GM12878 (cell line): ENCODE measurements at regions not wholly inside any gene's neighbourhood (a gene's known extent, or its start where the extent isn't known, plus 50 kb on each side); places are given as distances from the start of the nearest gene placed in this dataset.

Experiments used
- ATAC-seq: fragments of 200-7000 bp; cut with Tn5 transposase; 3 replicates; pipeline ENCODE4 v1.9.1; 2020; ENCODE audit warnings: mild to moderate bottlenecking, moderate library complexity
- BruUV-seq: library from RNA; stranded (reverse); fragments of 400-500 nt; replicated peaks from 2 replicates; lab custom pipeline; 2021; lab: Mats Ljungman, UMichigan
- CTCF ChIA-PET: fragments of 300-600 bp; sonication (Branson Sonifier 250); formaldehyde crosslinking; extraction: SDS; loops from one replicate; lab custom pipeline; 2021; ENCODE audit warnings: inconsistent platforms; lab: Yijun Ruan, JAX
- POLR2A ChIA-PET: fragments of 350-600 bp; formaldehyde crosslinking; extraction: SDS; loops from one replicate; lab custom pipeline; 2021; ENCODE audit warnings: inconsistent platforms; lab: Charles Lee
- RAD21 ChIA-PET: fragments of 300-600 bp; sonication (Branson Sonifier 250); formaldehyde crosslinking; loops from one replicate; lab custom pipeline; 2023; ENCODE audit warnings: antibody characterized with exemption; ENCODE audit not compliant: unreplicated experiment; lab: Charles Lee
- SMC1A ChIA-PET: fragments of 300-600 bp; sonication (Branson Sonifier 250); formaldehyde crosslinking; loops from one replicate; lab custom pipeline; 2023; ENCODE audit not compliant: unreplicated experiment, uncharacterized antibody; lab: Charles Lee
- DNase-seq: peaks from one replicate; pipeline ENCODE4 v3.0.0-alpha.2; 2011; ENCODE audit warnings: low read depth, low spot score
- FAIRE-seq: peaks from 3 replicates; lab custom pipeline; 2011; peaks lifted over from hg19 to GRCh38; lab: Jason Lieb, UNC
- H2AFZ ChIP-seq: 2 replicates; pipeline ENCODE4 v1.6.0; 2011; ENCODE audit warnings: low read depth, low read length, control low read depth; ENCODE audit not compliant: control insufficient read depth
- H3K27ac ChIP-seq: 2 replicates; pipeline ENCODE4 v1.5.1; 2011; ENCODE audit warnings: control low read depth; ENCODE audit not compliant: control insufficient read depth, insufficient read depth
- H3K27me3 ChIP-seq, 2 experiments: replicated peaks in 1 of 2; 2 replicates each; pipeline versions ENCODE4 v1.6.0 to v1.6.1; 2011; ENCODE audit warnings: low read length in 1 of 2; ENCODE audit not compliant: control insufficient read depth in 2 of 2, insufficient read depth in 2 of 2
- H3K36me3 ChIP-seq, 2 experiments: 2 replicates each; pipeline ENCODE4 v1.5.1; 2011; ENCODE audit warnings: low read length in 1 of 2; ENCODE audit not compliant: control insufficient read depth in 2 of 2, insufficient read depth in 2 of 2
- H3K4me1 ChIP-seq: 2 replicates; pipeline ENCODE4 v1.6.1; 2011; ENCODE audit warnings: mild to moderate bottlenecking, low read length, moderate library complexity, mixed read lengths; ENCODE audit not compliant: control insufficient read depth, insufficient read depth
- H3K4me2 ChIP-seq: 2 replicates; pipeline ENCODE4 v1.6.0; 2011; ENCODE audit warnings: control low read depth; ENCODE audit not compliant: control insufficient read depth, insufficient read depth
- H3K4me3 ChIP-seq: fragments of 200-600 bp; sonication (generic); 2 replicates; pipeline ENCODE4 v1.5.1; 2016
- H3K79me2 ChIP-seq: 2 replicates; pipeline ENCODE4 v1.6.0; 2011; ENCODE audit warnings: low read length; ENCODE audit not compliant: control insufficient read depth, insufficient read depth
- H3K9ac ChIP-seq: 2 replicates; pipeline ENCODE4 v1.8.0; 2011; ENCODE audit warnings: low read length, control low read depth, mixed read lengths; ENCODE audit not compliant: control insufficient read depth, insufficient read depth
- H3K9me3 ChIP-seq: replicated peaks from 3 replicates; pipeline ENCODE4 v1.5.1; 2011; ENCODE audit warnings: mild to moderate bottlenecking, low read length; ENCODE audit not compliant: control insufficient read depth, insufficient read depth
- H4K20me1 ChIP-seq: 2 replicates; pipeline ENCODE4 v1.6.0; 2011; ENCODE audit not compliant: control insufficient read depth, insufficient read depth
- JUNB ChIP-seq: IDR thresholded peaks from 2 replicates; pipeline ENCODE4 v1.6.1; 2016; ENCODE audit warnings: antibody characterized with exemption, mild to moderate bottlenecking
- MTA2 ChIP-seq: fragments of 450-650 bp; IDR thresholded peaks from 2 replicates; pipeline ENCODE4 v1.6.1; 2016; ENCODE audit warnings: low read depth, mild to moderate bottlenecking, moderate library complexity
- NFIC ChIP-seq: IDR thresholded peaks from 2 replicates; pipeline ENCODE4 v1.6.1; 2012; ENCODE audit warnings: low read depth, mild to moderate bottlenecking, inconsistent platforms, low read length, moderate library complexity
- NFXL1 ChIP-seq: fragments of 450-650 bp; IDR thresholded peaks from 2 replicates; pipeline ENCODE4 v1.6.1; 2017; ENCODE audit warnings: antibody characterized with exemption, mild to moderate bottlenecking, borderline replicate concordance
- PAX8 ChIP-seq: fragments of 450-650 bp; IDR thresholded peaks from 2 replicates; pipeline ENCODE4 v1.6.1; 2017; ENCODE audit warnings: mild to moderate bottlenecking, moderate library complexity
- POU2F2 ChIP-seq: IDR thresholded peaks from 3 replicates; pipeline ENCODE4 v1.6.1; 2011; ENCODE audit warnings: low read depth, mild to moderate bottlenecking, low read length, borderline replicate concordance
- PRDM15 ChIP-seq: fragments of 450-650 bp; formaldehyde crosslinking; IDR thresholded peaks from 2 replicates; pipeline ENCODE4 v1.4.0; 2020; ENCODE audit warnings: mild to moderate bottlenecking, moderate library complexity
- SMC3 ChIP-seq: IDR thresholded peaks from 2 replicates; pipeline ENCODE4 v1.6.1; 2011; ENCODE audit warnings: low read length, improper control_type of control experiment, borderline replicate concordance
- TAF1 ChIP-seq: IDR thresholded peaks from 2 replicates; pipeline ENCODE4 v1.6.1; 2011; ENCODE audit warnings: mild to moderate bottlenecking, low read depth, low read length, borderline replicate concordance
- WRNIP1 ChIP-seq: IDR thresholded peaks from 2 replicates; pipeline ENCODE4 v1.6.1; 2011; ENCODE audit warnings: low read depth, low read length, improper control_type of control experiment, borderline replicate concordance
- ZNF207 ChIP-seq: fragments of 450-650 bp; IDR thresholded peaks from 2 replicates; pipeline ENCODE4 v1.6.1; 2014; ENCODE audit warnings: antibody characterized with exemption, mild to moderate bottlenecking, borderline replicate concordance
- WGBS: methylation state at CpG from one replicate; pipeline ENCODE4 v1.1.6; 2016; ENCODE audit warnings: low lambda C conversion rate; ENCODE audit not compliant: insufficient replicate concordance, insufficient coverage; ENCODE audit errors: missing lambda C conversion rate; 5-methylcytosine and 5-hydroxymethylcytosine counted together
- in situ Hi-C: fragments of 300-500 bp; cut with MboI; formaldehyde crosslinking; loops from 9 replicates; pipeline ENCODE4 v1.14.3; 2018; ENCODE audit warnings: mixed read lengths
- intact Hi-C: fragments of 100-400 bp; cut with micrococcal nuclease; formaldehyde crosslinking; loops from one replicate; pipeline ENCODE4 v1.14.2; 2022; ENCODE audit not compliant: unreplicated experiment

GRCh38 chr13:73307481-73307880 is 248.7 kb downstream of the KLF5 start:
- no peak overlapping the region for H3K9ac ChIP-seq
- no TSS peak for BruUV-seq
- no peak overlapping the region for H3K4me2 ChIP-seq
- H4K20me1 ChIP-seq: no peaks in the 10 kb centered on the region
- H3K9me3 ChIP-seq: no peaks in the 10 kb centered on the region
- 0% methylated on average over 1 of the region's 1 CpG for WGBS
- no peak for ATAC-seq
- DNase-seq: no peak
- in situ Hi-C loops: no loop called here
- H3K79me2 ChIP-seq: no peaks in the 10 kb centered on the region
- intact Hi-C loops: no loop called here
- RAD21 ChIA-PET: no interaction called here
- no peak for FAIRE-seq
- no peaks in the 10 kb centered on the region for H3K27me3 ChIP-seq
- no peaks in the 10 kb centered on the region for H3K4me1 ChIP-seq
- TF ChIP-seq POU2F2 (no peak), MTA2 (no peak), ZNF207 (no peak), PAX8 (no peak), WRNIP1 (no peak), SMC3 (no peak), NFXL1 (no peak), NFIC (no peak), TAF1 (no peak), JUNB (no peak), PRDM15 (no peak)
- no peak overlapping the region for H3K4me3 ChIP-seq
- POLR2A ChIA-PET: no interaction called here
- SMC1A ChIA-PET: no interaction called here
- no peak overlapping the region for H3K27ac ChIP-seq
- H2AFZ ChIP-seq: no peak overlapping the region
- CTCF ChIA-PET: no interaction called here
- H3K36me3 ChIP-seq: no peaks in the 10 kb centered on the region
